ENCODE measurements at regions not wholly inside any gene's neighbourhood (a gene's known extent, or its start where the extent isn't known, plus 50 kb on each side); places are given as distances from the start of the nearest gene placed in this dataset.

DNA sequence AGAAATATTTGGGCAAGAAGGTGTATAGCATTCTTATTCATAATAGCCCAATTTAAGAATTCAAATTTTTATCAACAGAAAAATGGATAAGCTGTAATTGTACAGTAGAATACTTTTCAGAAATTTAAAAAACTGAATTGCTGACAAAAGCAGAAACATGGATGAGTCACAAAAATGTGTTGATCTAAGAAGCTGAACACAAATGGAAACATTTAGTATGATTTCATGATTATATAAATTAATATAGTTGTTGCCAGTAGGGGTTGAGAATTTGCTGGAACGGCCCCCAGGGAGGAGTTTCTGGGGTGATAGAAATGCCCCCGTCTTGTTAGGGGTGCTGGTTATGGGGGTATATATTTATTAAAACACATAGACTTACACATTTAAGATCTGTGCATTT, 179.1 kb downstream of the KLF6 start:
- no peak overlapping the region for H3K4me3 Mint-ChIP-seq
- TF ChIP-seq, protein P1, sequence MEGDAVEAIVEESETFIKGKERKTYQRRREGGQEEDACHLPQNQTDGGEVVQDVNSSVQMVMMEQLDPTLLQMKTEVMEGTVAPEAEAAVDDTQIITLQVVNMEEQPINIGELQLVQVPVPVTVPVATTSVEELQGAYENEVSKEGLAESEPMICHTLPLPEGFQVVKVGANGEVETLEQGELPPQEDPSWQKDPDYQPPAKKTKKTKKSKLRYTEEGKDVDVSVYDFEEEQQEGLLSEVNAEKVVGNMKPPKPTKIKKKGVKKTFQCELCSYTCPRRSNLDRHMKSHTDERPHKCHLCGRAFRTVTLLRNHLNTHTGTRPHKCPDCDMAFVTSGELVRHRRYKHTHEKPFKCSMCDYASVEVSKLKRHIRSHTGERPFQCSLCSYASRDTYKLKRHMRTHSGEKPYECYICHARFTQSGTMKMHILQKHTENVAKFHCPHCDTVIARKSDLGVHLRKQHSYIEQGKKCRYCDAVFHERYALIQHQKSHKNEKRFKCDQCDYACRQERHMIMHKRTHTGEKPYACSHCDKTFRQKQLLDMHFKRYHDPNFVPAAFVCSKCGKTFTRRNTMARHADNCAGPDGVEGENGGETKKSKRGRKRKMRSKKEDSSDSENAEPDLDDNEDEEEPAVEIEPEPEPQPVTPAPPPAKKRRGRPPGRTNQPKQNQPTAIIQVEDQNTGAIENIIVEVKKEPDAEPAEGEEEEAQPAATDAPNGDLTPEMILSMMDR (IDR thresholded peaks at IDR 0.05; ENCODE audit: unreplicated experiment in 3 of 3), result no peak
- no peaks in the 10 kb centered on the region for H3K27me3 Mint-ChIP-seq (ENCODE audit: low read depth)
- H3K9me3 Mint-ChIP-seq, result peaks cover 48% of the 10 kb centered on the region
- H3K36me3 Mint-ChIP-seq (ENCODE audit: low read depth), result peaks cover 8% of the 10 kb centered on the region
- no peaks in the 10 kb centered on the region for H3K4me1 Mint-ChIP-seq
- no peak overlapping the region for H3K27ac Mint-ChIP-seq

DNA sequence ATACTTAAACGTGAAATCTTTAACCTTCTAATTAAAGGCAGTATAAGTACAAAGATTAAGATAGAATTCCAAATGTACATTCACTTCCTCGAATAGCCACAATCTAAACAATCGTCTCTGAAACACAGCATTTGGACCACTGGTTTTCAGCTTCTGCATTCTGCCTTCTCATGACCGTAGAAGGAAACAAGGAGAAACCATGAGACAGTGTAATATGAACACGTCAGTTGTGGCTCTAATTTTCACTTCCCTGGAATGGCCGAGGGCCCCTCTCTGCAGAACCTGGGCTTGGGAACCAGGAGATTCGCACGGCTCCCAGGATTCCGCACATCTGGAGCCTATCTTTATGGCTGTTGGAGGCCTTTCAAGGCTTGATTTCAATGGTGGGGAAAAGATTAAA, 189.3 kb downstream of the KLF6 start:
- Mint-ChIP-seq H3K27ac (no peak overlapping the region), H3K4me3 (no peak overlapping the region), H3K27me3 (ENCODE audit: low read depth) (peaks cover 5% of the 10 kb centered on the region), H3K9me3 (peaks cover 6% of the 10 kb centered on the region), H3K4me1 (no peaks in the 10 kb centered on the region), H3K36me3 (ENCODE audit: low read depth) (no peaks in the 10 kb centered on the region)
- TF ChIP-seq, protein P1 (IDR thresholded peaks at IDR 0.05; ENCODE audit: unreplicated experiment in 3 of 3), result no peak

GRCh38 chr10:3593611-3594010, 191.4 kb downstream of the KLF6 start:
- no peak overlapping the region for H3K27ac Mint-ChIP-seq
- H3K4me3 Mint-ChIP-seq, result no peak overlapping the region
- peaks cover 3% of the 10 kb centered on the region for H3K9me3 Mint-ChIP-seq
- TF ChIP-seq, protein P1 (IDR thresholded peaks at IDR 0.05; ENCODE audit: unreplicated experiment in 3 of 3), result no peak
- no peaks in the 10 kb centered on the region for H3K36me3 Mint-ChIP-seq (ENCODE audit: low read depth)
- H3K27me3 Mint-ChIP-seq (ENCODE audit: low read depth), result peaks cover 5% of the 10 kb centered on the region
- H3K4me1 Mint-ChIP-seq, result no peaks in the 10 kb centered on the region

GRCh38 chr10:3592424-3592823, 192.6 kb downstream of the KLF6 start:
- no peak overlapping the region for H3K27ac Mint-ChIP-seq
- no peak overlapping the region for H3K4me3 Mint-ChIP-seq
- H3K4me1 Mint-ChIP-seq, result no peaks in the 10 kb centered on the region
- peaks cover 3% of the 10 kb centered on the region for H3K9me3 Mint-ChIP-seq
- TF ChIP-seq, protein P1 (IDR thresholded peaks at IDR 0.05; ENCODE audit: unreplicated experiment in 3 of 3), result no peak
- H3K27me3 Mint-ChIP-seq (ENCODE audit: low read depth), result peaks cover 5% of the 10 kb centered on the region
- H3K36me3 Mint-ChIP-seq (ENCODE audit: low read depth), result no peaks in the 10 kb centered on the region

DNA sequence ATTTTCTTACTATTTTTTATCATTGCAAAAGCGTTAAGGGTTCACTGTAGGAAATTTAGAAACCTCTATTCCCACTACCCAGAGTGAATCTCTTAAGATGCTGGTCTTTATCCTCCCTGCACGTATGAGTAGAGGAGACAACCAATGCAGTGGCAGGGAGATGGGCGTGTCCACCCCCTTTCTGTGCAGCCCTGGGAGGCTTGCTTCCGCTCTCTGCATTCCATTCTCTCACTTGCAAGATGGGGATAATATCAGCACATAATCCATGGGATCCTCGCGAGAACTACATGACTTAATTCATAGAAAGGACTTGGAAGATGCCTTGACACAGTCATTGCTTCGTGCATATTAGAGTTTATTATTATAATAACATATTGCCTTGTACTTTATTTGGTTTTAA, 196.2 kb downstream of the KLF6 start:
- Mint-ChIP-seq H3K9me3 (no peaks in the 10 kb centered on the region), H3K27ac (no peak overlapping the region), H3K27me3 (ENCODE audit: low read depth) (peaks cover 3% of the 10 kb centered on the region), H3K4me1 (no peaks in the 10 kb centered on the region), H3K36me3 (ENCODE audit: low read depth) (no peaks in the 10 kb centered on the region), H3K4me3 (no peak overlapping the region)
- TF ChIP-seq, protein P1 (IDR thresholded peaks at IDR 0.05; ENCODE audit: unreplicated experiment in 3 of 3), result no peak

DNA sequence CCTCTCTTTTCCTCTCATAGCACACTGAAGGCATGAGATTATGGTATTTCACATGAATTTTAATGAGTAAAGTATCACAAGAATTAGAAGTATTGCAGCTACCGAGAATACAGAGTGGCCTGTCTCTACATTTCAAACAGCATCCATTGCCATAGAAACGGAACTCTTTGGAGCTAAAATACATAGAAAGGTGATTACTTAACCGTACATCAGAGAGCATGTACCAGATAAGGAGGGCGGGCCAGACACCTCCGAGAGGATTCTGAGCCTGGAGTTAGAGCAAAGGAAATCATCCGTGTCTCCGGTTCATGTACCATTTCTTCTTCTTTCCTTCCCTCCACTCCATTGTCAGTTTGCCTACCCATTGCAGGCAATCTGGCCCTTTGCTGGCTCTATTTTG, 196.7 kb downstream of the KLF6 start:
- TF ChIP-seq, protein P1 (IDR thresholded peaks at IDR 0.05; ENCODE audit: unreplicated experiment in 3 of 3), result no peak

More for the DNA sequence above, 196.7 kb downstream of the KLF6 start:
- Mint-ChIP-seq H3K36me3 (ENCODE audit: low read depth) (no peaks in the 10 kb centered on the region), H3K27me3 (ENCODE audit: low read depth) (no peaks in the 10 kb centered on the region), H3K4me1 (no peaks in the 10 kb centered on the region), H3K27ac (no peak overlapping the region), H3K4me3 (no peak overlapping the region), H3K9me3 (no peaks in the 10 kb centered on the region)
